HUDEP-2 (cell line): ENCODE measurements at regions not wholly inside any gene's neighbourhood (a gene's known extent, or its start where the extent isn't known, plus 50 kb on each side); places are given as distances from the start of the nearest gene placed in this dataset.
"Not testable (repeated sequence)": the region's sequence is repeated elsewhere in the genome, so short reads cannot be mapped to it uniquely, and the experiment has no call there.

Experiments used
- DNase-seq, 76 experiments: peaks; one replicate each; lab custom pipeline; 2025; ENCODE audit not compliant: unreplicated experiment in 76 of 76; lab: John Stamatoyannopoulos, UW

DNA sequence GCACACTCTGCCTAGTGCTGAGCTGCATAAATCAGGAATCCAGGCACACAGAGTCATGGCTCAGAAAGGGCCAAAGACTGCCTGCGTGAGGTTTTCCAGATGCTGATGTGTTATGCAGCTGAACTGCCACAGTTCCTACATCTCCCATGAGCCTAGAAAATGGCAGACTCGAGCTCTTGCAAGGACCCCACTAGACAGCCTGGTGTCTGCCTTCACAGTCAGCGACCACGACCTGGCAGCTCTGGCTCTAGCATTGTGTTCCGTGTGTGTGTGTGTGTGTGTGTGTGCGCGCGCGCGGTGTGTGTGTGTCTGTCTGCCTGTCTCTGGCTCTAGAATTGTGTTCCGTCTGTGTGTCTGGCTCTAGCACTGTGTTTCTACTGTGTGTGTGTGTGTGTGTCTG lies 203.6 kb upstream of the AGTR2 start:
- DNase-seq = no peak

DNA sequence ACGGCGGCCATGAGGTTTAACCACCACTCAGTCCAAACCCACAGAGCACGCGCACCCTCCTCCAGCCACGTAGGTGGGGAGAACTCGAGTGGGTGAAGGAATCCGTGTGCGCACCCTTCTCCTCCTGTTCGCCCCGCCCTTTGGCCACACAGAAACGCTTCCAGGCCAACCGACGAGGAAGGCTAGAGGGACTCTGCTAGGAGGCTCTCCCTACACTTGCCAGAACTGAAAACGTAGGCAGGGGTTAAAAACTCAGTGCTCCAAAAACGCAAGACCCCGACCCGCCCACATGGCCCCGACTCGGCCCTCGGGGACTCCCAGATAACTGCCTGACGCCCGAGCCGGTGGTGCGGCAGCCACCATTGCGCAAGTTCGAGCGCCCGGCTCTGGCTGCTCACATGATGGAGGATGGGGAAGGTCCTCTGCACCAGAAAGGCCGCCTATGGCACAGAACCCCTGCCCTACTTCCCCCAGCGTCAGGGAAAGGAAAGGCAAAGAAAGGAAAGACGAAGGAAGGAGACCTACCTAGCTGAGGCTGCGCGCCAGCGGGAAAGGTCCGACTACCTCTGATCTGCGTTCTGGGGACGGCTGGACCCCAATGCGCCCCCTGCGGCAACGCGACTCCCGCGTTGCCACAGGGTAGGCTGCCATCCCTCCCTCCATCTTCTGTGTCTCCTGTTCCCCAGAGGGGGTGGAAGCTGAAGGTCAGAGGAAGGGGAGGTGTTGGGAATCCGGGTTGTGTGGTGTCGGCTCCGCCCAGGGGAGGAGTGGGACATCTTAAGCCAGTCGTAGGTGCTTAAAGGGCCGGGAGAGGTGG lies 201.9 kb upstream of the AGTR2 start:
- DNase-seq = no peak

DNA sequence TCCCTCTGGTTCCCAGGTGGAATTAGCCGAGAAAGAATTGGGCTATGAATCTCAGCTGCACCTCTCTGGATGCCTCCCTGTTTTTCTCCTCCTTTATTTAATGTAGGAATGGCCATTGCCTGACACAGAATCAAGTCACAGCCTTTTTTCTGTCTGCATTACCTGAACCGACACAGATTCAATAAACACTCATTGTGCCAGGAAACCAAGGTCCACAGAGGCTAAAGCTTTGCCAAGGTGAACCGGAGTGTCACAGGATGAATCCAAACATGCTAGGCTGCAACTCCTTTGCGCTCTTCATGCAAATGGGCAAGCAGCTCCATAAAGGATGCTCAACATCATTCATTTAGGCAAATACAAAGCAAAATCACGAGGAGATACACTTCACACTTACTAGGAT lies 199.8 kb upstream of the AGTR2 start:
- DNase-seq = no peak

DNA sequence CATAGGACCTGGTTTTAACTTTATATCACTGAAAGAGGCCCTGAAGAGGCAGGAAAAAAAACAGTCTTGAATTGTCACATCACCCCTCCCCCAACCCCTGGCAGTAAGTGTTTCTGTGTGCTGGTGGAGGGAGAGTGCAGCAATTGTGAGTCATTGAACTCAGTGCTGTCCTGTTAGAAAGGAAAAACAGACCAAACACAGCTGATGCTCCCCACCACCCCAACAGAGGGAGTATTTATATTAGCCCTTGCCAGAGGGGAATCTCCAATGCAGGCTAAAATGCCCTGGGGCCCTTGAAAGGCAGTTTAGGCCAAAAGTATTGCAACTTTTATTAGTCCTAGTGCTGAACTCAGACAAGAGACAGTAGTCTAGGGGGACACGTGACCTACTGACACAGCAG lies 197.8 kb upstream of the AGTR2 start:
- DNase-seq = no peak

DNA sequence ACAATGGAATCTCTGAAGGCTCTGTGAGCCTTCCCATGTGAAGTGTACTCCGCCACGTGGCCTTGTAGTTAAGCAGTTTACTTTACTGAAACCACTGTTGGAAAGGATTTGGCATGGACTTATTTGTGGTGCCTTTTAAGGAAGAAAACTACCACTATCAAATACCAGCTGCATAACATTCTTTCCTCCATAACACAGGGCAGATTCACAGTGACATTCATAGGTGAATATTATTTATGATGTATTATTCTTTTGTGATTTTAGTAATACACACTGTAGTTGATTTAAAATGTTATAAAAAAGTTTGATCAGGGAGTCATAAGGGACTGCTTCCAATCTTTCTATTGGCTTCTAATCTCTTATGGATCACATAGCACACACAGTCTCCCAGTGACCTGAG lies 192.5 kb upstream of the AGTR2 start:
- DNase-seq = no peak

DNA sequence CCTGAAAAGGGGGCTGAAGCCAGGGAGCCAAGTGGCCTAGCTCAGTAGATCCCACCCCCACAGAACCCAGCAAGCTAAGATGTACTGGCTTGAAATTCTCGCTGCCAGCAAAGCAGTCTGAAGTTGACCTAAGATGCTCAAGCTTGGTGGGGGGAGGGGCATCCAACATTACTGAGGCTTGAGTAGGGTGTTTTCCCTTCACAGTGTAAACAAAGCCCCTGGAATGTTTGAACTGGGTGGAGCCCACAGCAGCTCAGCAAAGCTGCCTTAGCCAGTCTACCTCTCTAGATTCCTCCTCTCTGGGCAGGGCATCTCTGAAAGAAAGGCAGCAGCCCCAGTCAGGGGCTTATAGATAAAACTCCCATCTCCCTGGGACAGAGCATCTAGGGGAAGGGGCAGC lies 187.4 kb upstream of the AGTR2 start:
- DNase-seq = not testable (repeated sequence)

DNA sequence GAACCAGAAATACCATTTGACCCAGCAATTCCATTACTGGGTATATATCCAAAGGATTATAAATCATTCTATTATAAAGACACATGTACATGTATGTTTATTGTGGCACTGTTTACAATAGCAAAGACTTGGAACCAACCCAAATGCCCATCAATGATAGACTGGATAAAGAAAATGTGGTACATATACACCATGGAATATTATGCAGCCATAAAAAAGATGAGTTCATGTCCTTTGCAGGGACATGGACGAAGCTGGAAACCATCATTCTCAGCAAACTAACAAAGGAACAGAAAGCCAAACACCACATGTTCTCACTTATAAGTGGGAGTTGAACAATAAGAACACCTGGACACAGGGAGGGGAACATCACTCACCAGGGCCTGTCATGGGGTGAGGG lies 183.1 kb upstream of the AGTR2 start:
- DNase-seq = not testable (repeated sequence)

DNA sequence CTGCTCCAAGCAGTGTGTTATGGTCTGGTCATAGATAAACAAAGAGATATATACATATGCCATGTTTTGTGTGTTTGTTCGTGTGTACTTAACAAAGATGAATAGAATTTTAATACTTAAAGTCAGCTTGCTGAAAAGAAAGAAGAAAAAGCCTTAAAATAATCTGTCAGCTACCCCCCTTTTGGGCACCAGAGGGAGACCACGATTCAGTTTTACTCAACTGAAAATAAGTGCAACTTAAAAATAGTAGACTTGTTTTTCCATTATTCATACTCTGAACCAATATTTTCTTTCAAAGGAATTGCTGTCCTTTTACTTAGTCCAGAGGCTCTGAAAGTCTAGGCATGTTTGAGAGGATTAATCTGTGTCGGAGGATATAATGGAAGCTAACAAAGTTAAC lies 181.7 kb upstream of the AGTR2 start:
- no peak for DNase-seq

DNA sequence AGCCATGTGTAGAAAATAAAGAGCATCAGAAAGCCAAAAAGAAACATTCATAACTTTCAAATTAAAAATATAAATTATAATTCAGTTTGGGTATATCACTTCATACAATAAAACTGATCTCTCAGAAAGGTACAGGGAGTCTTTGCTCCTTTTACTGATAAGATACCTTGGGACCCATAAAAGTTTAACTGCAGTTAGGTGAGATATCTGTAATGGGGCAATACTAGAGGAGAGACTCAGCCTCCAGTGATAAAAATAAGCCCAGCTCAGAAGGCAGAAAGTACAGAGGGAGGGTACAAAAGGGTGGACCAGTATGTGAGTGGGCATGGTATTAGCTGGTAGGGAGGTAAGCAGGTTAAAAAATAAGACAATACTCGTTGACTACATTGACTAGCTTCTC lies 180.9 kb upstream of the AGTR2 start:
- DNase-seq = no peak

DNA sequence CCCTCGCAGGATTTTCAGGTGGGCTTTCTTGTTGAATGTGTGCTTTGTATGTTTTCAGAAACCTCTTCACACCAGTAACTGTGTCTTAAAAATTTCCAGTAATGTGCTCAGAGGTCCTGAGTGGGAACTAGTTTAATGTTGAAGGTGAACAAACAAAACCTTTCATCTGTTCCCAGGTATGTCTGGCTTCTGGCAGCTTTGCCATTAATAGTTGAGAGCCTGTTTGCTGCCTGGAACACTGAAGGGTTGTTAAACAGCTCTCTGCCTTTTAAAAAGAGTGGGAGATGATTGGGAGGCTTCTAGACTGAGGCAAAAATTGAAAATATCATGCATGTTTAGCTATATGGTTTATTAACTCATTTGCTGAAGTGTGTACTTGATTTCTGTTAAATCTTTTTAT lies 161.2 kb upstream of the AGTR2 start:
- DNase-seq = no peak

DNA sequence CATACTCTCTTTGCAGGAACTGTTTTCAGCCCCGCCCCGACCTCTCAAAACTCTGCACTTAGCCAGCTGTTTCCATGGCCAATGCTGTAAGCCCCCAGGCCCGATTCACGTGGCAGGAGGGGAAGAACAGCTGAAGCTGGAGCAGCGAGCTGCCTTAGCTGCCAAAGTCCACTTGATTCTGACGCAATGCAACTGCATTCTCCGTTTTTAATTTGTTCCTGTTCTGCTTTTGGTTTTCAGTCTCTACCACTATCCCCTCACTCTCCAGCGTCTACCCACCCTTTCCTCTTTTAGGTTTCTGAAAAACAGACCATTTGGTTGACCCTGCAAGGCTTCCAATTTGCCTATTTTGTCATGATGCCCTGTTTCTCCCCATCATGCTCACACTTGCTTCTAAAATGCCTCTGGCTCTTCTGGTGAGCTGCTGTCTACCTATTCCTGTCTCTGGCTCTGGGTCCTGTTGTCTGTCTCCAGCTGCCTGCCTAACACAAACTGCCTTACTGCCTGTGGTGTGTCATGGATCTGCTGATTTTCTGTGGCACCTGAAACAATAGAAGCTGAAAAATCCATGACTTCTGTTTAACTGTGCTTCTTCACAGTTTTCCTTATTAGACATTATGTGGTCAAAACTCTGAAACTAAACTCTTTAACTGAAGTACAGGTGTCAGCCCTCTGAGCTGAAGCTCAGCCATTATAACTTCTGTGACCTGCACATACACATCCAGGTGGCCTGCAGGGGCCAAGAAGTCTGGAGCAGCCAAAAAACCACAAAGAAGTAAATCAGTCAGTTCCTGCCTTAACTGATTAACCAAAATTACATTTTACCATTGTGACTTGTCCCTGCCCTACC lies 160.5 kb upstream of the AGTR2 start:
- no peak for DNase-seq

DNA sequence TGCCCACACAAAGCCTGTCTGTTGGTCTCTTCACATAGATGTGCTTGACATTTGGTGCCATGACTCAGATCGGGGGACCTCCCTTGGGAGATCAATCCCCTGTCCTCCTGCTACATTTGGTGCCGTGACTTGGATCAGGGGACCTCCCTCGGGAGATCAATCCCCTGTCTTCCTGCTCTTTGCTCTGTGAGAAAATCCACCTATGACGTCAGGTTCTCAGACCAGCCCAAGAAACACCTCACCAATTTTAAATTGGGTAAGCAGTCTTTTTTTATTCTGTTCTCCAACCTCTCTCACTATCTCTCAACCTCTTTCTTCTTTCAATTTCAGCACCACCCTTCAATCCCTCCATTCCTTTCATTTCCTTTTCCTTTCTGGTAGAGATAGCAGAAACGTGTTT lies 159.6 kb upstream of the AGTR2 start:
- no peak for DNase-seq

DNA sequence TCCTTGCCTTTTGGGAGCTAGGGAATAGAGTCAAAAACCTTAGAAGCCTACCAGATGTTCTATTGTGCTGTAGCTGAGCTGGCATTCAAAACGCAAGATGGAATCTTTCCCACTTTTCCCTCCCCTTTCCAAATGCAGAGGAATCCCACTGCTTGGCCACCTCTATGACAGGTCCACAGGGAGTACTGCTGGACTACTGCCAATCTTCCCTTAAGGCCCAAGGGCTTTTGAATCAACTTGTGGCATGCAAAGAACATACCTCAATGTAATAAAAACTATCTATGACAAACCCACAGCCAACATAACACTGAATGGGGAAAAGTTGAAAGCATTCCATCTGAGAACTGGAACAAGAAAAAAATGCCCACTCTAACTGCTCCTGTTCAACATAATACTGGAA lies 139.2 kb upstream of the AGTR2 start:
- no peak for DNase-seq
